Prostate gland (tissue), 2 donors: ENCODE measurements at regions not wholly inside any gene's neighbourhood (a gene's known extent, or its start where the extent isn't known, plus 50 kb on each side); places are given as distances from the start of the nearest gene placed in this dataset.

ENCODE experiments used
- DNase-seq: peaks from one replicate; pipeline ENCODE4 v3.0.0-alpha.2; 2019; ENCODE audit warnings: low spot score
- H3K27ac ChIP-seq, 2 donors: fragments of 200-600 bp; sonication (generic); 2 replicates each; pipeline ENCODE4 v1.5.1; 2017 to 2019
- H3K27me3 ChIP-seq: fragments of 200-600 bp; sonication (generic); replicated peaks from 2 replicates; pipeline ENCODE4 v1.5.1; 2019; ENCODE audit not compliant: insufficient read depth
- H3K36me3 ChIP-seq, 2 donors: fragments of 200-600 bp; sonication (generic); 1 replicate in 1 of 2; 2 replicates in 1 of 2; pipeline versions ENCODE4 v1.5.1 to v1.8.1; 2017 to 2019
- H3K4me1 ChIP-seq: fragments of 200-600 bp; sonication (generic); replicated peaks from 2 replicates; pipeline ENCODE4 v1.5.1; 2019
- H3K4me3 ChIP-seq, 2 donors: fragments of 200-600 bp; sonication (generic); 2 replicates each; pipeline ENCODE4 v1.5.1; 2017 to 2019
- H3K9me3 ChIP-seq: fragments of 200-600 bp; sonication (generic); 2 replicates; pipeline ENCODE4 v1.5.1; 2017
- CTCF ChIP-seq, 4 experiments: fragments of 200-600 bp in 2 of 4; fragments of 450-650 bp in 2 of 4; sonication (generic) in 2 of 4; IDR thresholded peaks; 1 replicate in 3 of 4; 2 replicates in 1 of 4; pipeline ENCODE4 v1.5.1; 2016 to 2019; ENCODE audit warnings: antibody characterized with exemption in 4 of 4, mild to moderate bottlenecking in 2 of 4, moderate library complexity in 2 of 4
- POLR2A ChIP-seq: fragments of 450-650 bp; IDR thresholded peaks from one replicate; pipeline ENCODE4 v1.6.1; 2016; ENCODE audit warnings: antibody characterized with exemption, mild to moderate bottlenecking
- POLR2AphosphoS5 ChIP-seq: sonication (generic); formaldehyde crosslinking; IDR thresholded peaks from one replicate; pipeline ENCODE4 v1.6.1; 2017; ENCODE audit warnings: antibody characterized with exemption
- WGBS: methylation state at CpG from one replicate; pipeline ENCODE4 v1.1.5; 2018; 5-methylcytosine and 5-hydroxymethylcytosine counted together
- intact Hi-C: fragments of 100-400 bp; cut with DNase I; formaldehyde crosslinking; loops from one replicate; pipeline ENCODE4 v1.14.2; 2022

GRCh38 chr10:128420623-128421022, 294.4 kb upstream of the MKI67 start:
- TF ChIP-seq POLR2AphosphoS5: peak; percentile 39
- no peak for TF ChIP-seq CTCF (IDR thresholded peaks at IDR 0.05)
- TF ChIP-seq POLR2A: no peak
- DNase-seq: peak; percentile 51
- Histone ChIP-seq H3K4me1 (peaks cover 3% of the 10 kb centered on the region), H3K27me3 (no peaks in the 10 kb centered on the region), H3K4me3 (no peak overlapping the region), H3K27ac (no peak overlapping the region), H3K36me3 (no peaks in the 10 kb centered on the region), H3K9me3 (no peaks in the 10 kb centered on the region)
- intact Hi-C loops: no loop called here
- 35% methylated on average over 3 of the region's 3 CpGs for WGBS

GRCh38 chr10:128421371-128422160, 295.3 kb upstream of the MKI67 start:
- intact Hi-C loops: no loop called here
- no peaks in the 10 kb centered on the region for H3K27me3 ChIP-seq
- TF ChIP-seq CTCF (IDR thresholded peaks at IDR 0.05) (no peak), POLR2AphosphoS5 (no peak), POLR2A (no peak)
- WGBS: 51% methylated on average over 9 of the region's 9 CpGs
- H3K36me3 ChIP-seq: no peaks in the 10 kb centered on the region
- no peak overlapping the region for H3K27ac ChIP-seq
- DNase-seq: no peak
- H3K4me1 ChIP-seq: peaks cover 3% of the 10 kb centered on the region
- no peaks in the 10 kb centered on the region for H3K9me3 ChIP-seq
- H3K4me3 ChIP-seq: no peak overlapping the region

DNA sequence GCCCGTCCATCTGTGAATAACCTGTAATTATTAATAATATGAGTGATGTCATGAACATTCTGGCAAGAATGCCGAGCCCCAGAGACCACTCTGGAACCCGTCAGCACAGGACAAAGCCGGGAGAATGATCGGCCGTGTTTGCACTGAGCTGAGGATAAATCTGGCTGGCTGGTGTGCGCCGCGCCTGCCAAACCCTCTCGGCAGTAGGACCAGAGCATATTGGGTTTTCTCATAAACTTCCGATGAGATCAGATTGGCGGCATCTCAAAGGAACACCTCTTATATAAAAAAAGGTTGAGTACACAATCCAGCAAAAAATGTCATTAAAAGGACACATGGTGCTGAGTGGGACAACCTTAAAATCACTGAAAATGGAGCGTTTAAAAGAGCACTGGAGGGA, 296.0 kb upstream of the MKI67 start:
- Histone ChIP-seq H3K36me3 (no peaks in the 10 kb centered on the region), H3K27ac (no peak overlapping the region), H3K9me3 (no peaks in the 10 kb centered on the region), H3K27me3 (no peaks in the 10 kb centered on the region), H3K4me1 (peaks cover 3% of the 10 kb centered on the region), H3K4me3 (no peak overlapping the region)
- peak; percentile 88 for TF ChIP-seq POLR2AphosphoS5
- TF ChIP-seq CTCF (IDR thresholded peaks at IDR 0.05): no peak
- no peak for TF ChIP-seq POLR2A
- peak; percentile 80 for DNase-seq
- intact Hi-C loops: no loop called here
- 23% methylated on average over 13 of the region's 13 CpGs for WGBS

- Histone ChIP-seq H3K4me1 (peaks cover 3% of the 10 kb centered on the region), H3K27me3 (no peaks in the 10 kb centered on the region), H3K27ac (no peak overlapping the region), H3K4me3 (no peak overlapping the region), H3K36me3 (no peaks in the 10 kb centered on the region), H3K9me3 (no peaks in the 10 kb centered on the region)
- intact Hi-C loops: no loop called here
- no peak for DNase-seq
- WGBS: 77% methylated on average over 5 of the region's 5 CpGs
- TF ChIP-seq CTCF (IDR thresholded peaks at IDR 0.05) (no peak), POLR2AphosphoS5 (no peak), POLR2A (no peak)
Measured at GRCh38 chr10:128422999-128423398, 296.8 kb upstream of the MKI67 start.

- WGBS: 50% methylated on average over 10 of the region's 10 CpGs
- no peak overlapping the region for H3K4me3 ChIP-seq
- no peak for DNase-seq
- H3K27me3 ChIP-seq: peaks cover 2% of the 10 kb centered on the region
- H3K27ac ChIP-seq: no peak overlapping the region
- intact Hi-C loops: no loop called here
- TF ChIP-seq POLR2AphosphoS5 (no peak), CTCF (IDR thresholded peaks at IDR 0.05) (no peak), POLR2A (no peak)
- no peaks in the 10 kb centered on the region for H3K4me1 ChIP-seq
- H3K9me3 ChIP-seq: no peaks in the 10 kb centered on the region
- no peaks in the 10 kb centered on the region for H3K36me3 ChIP-seq
Measured at GRCh38 chr10:128429321-128429720, 303.1 kb upstream of the MKI67 start.
